Loucy (cell line): ENCODE measurements at regions not wholly inside any gene's neighbourhood (a gene's known extent, or its start where the extent isn't known, plus 50 kb on each side); places are given as distances from the start of the nearest gene placed in this dataset.
"Not testable (repeated sequence)": the region's sequence is repeated elsewhere in the genome, so short reads cannot be mapped to it uniquely, and the experiment has no call there.

ENCODE experiments used
- H2AFZ ChIP-seq: fragments of 200-600 bp; sonication (generic); 2 replicates; pipeline ENCODE4 v1.6.0; 2016; ENCODE audit warnings: antibody characterized with exemption, mild to moderate bottlenecking, low read length, moderate library complexity
- H3F3A ChIP-seq: fragments of 200-600 bp; 2 replicates; pipeline ENCODE4 v1.6.0; 2016; ENCODE audit warnings: antibody characterized with exemption, low read depth, mild to moderate bottlenecking
- H3K27me3 ChIP-seq: fragments of 200-600 bp; sonication (generic); 2 replicates; pipeline ENCODE4 v1.6.1; 2014; ENCODE audit warnings: low read length, mild to moderate bottlenecking; ENCODE audit not compliant: insufficient read depth, poor library complexity, severe bottlenecking
- H3K36me3 ChIP-seq: fragments of 200-600 bp; sonication (generic); 2 replicates; pipeline ENCODE4 v1.6.1; 2016; ENCODE audit warnings: low read length; ENCODE audit not compliant: insufficient read depth
- H3K4me1 ChIP-seq: fragments of 200-600 bp; sonication (generic); 2 replicates; pipeline ENCODE4 v1.5.1; 2014; ENCODE audit warnings: low read length, mild to moderate bottlenecking; ENCODE audit not compliant: insufficient read depth, poor library complexity, severe bottlenecking
- H3K4me2 ChIP-seq: fragments of 200-600 bp; sonication (generic); 2 replicates; pipeline ENCODE4 v1.6.0; 2014; ENCODE audit warnings: antibody characterized with exemption, low read length, low read depth, mild to moderate bottlenecking; ENCODE audit not compliant: poor library complexity, severe bottlenecking
- H3K4me3 ChIP-seq: fragments of 200-600 bp; sonication (generic); 2 replicates; pipeline ENCODE4 v1.5.1; 2014; ENCODE audit warnings: low read length, mild to moderate bottlenecking, mixed read lengths; ENCODE audit not compliant: poor library complexity, severe bottlenecking
- H3K79me2 ChIP-seq: fragments of 200-600 bp; sonication (generic); 2 replicates; pipeline ENCODE4 v1.6.1; 2014; ENCODE audit warnings: low read length; ENCODE audit not compliant: insufficient read depth
- H3K9ac ChIP-seq: fragments of 200-600 bp; sonication (generic); 2 replicates; pipeline ENCODE4 v1.6.0; 2014; ENCODE audit warnings: mild to moderate bottlenecking, low read depth, low read length, moderate library complexity; ENCODE audit not compliant: poor library complexity, severe bottlenecking
- H3K9me2 ChIP-seq: fragments of 200-600 bp; sonication (generic); replicated peaks from 2 replicates; pipeline ENCODE4 v1.6.1; 2016; ENCODE audit warnings: low read depth, low read length, mixed read lengths
- H3K9me3 ChIP-seq: fragments of 200-600 bp; sonication (generic); 2 replicates; pipeline ENCODE4 v1.6.1; 2014; ENCODE audit warnings: mild to moderate bottlenecking, antibody characterized with exemption, low read length, low read depth; ENCODE audit not compliant: insufficient read depth
- H4K20me1 ChIP-seq: fragments of 200-600 bp; sonication (generic); 2 replicates; pipeline ENCODE4 v1.6.0; 2014; ENCODE audit warnings: antibody characterized with exemption, low read length, mild to moderate bottlenecking; ENCODE audit not compliant: insufficient read depth, poor library complexity, severe bottlenecking
- CTCF ChIP-seq: fragments of 200-600 bp; sonication (generic); conservative IDR thresholded peaks from 2 replicates; pipeline ENCODE4 v1.5.1; 2014; ENCODE audit warnings: mild to moderate bottlenecking, antibody characterized with exemption, low read length
- EZH2phosphoT487 ChIP-seq: fragments of 200-600 bp; IDR thresholded peaks from 2 replicates; pipeline ENCODE4 v1.6.1; 2018; ENCODE audit warnings: antibody characterized with exemption, mild to moderate bottlenecking, moderate library complexity, borderline replicate concordance

GRCh38 chr21:34228792-34229191 is 135.0 kb upstream of the KCNE2 start:
- no peaks in the 10 kb centered on the region for H3K9me2 ChIP-seq
- no peaks in the 10 kb centered on the region for H3K4me1 ChIP-seq
- no peaks in the 10 kb centered on the region for H3K9me3 ChIP-seq
- H3F3A ChIP-seq: no peaks in the 10 kb centered on the region
- no peak overlapping the region for H3K4me3 ChIP-seq
- H3K4me2 ChIP-seq: no peak overlapping the region
- no peak overlapping the region for H2AFZ ChIP-seq
- H3K27me3 ChIP-seq: no peaks in the 10 kb centered on the region
- no peaks in the 10 kb centered on the region for H3K79me2 ChIP-seq
- no peaks in the 10 kb centered on the region for H3K36me3 ChIP-seq
- TF ChIP-seq EZH2phosphoT487 (no peak), CTCF (no peak)
- no peak overlapping the region for H3K9ac ChIP-seq
- H4K20me1 ChIP-seq: no peaks in the 10 kb centered on the region

DNA sequence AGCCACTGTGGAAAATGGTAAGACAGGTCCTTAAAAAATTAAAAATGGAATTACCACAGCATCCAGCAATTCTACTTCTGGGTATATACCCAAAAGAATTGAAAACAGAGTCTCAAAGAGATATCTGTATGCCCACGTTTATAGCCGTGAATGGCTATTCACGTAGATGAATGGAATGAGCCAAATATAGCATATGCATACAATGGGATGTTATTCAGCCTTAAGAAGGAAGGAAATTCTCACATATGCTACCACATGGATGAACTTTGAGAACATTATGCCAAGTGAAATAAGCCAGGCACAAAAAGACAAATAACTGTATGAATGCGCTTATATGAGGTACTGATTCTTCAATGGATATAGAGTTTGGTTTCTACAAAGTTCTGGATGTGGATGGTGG is 134.5 kb upstream of the KCNE2 start:
- no peaks in the 10 kb centered on the region for H4K20me1 ChIP-seq
- H3K4me3 ChIP-seq: no peak overlapping the region
- no peaks in the 10 kb centered on the region for H3K36me3 ChIP-seq
- H2AFZ ChIP-seq: no peak overlapping the region
- H3K9ac ChIP-seq: no peak overlapping the region
- no peaks in the 10 kb centered on the region for H3K9me3 ChIP-seq
- H3K4me1 ChIP-seq: no peaks in the 10 kb centered on the region
- TF ChIP-seq CTCF (no peak), EZH2phosphoT487 (no peak)
- H3K79me2 ChIP-seq: no peaks in the 10 kb centered on the region
- H3F3A ChIP-seq: no peaks in the 10 kb centered on the region
- no peaks in the 10 kb centered on the region for H3K9me2 ChIP-seq
- H3K27me3 ChIP-seq: no peaks in the 10 kb centered on the region
- no peak overlapping the region for H3K4me2 ChIP-seq

DNA sequence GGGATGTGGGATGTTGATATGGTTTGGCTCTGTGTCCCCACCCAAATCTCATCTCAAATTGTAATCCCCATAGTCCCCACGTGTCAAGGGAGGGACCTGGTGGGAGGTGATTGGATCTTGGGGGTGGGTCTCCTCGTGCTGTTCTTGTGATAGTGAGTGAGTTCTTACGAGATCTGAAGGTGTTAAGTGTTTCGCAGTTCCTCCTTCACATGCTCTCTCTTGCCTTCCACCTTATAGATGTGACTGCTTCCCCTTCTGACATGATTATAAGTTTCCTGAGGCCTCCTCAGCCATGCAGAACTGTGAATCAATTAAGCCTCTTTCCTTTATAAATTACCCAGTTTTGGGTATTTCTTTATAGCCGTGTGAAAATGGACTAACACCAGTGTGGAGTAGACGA is 130.1 kb upstream of the KCNE2 start:
- H3K9ac ChIP-seq: not testable (repeated sequence)

GRCh38 chr21:34235514-34235913 is 128.3 kb upstream of the KCNE2 start:
- no peak overlapping the region for H3K4me3 ChIP-seq
- H3K4me2 ChIP-seq: no peak overlapping the region
- TF ChIP-seq CTCF: no peak
- TF ChIP-seq EZH2phosphoT487: no peak
- no peaks in the 10 kb centered on the region for H3F3A ChIP-seq
- H3K9me2 ChIP-seq: no peaks in the 10 kb centered on the region
- no peaks in the 10 kb centered on the region for H3K4me1 ChIP-seq
- H3K79me2 ChIP-seq: no peaks in the 10 kb centered on the region
- H3K9me3 ChIP-seq: no peaks in the 10 kb centered on the region
- H3K27me3 ChIP-seq: no peaks in the 10 kb centered on the region
- no peaks in the 10 kb centered on the region for H4K20me1 ChIP-seq
- no peaks in the 10 kb centered on the region for H3K36me3 ChIP-seq
- no peak overlapping the region for H2AFZ ChIP-seq
- H3K9ac ChIP-seq: no peak overlapping the region

More for the DNA sequence above, 130.1 kb upstream of the KCNE2 start:
- H3K79me2 ChIP-seq, H3K9me2 ChIP-seq, H3K27me3 ChIP-seq, H3F3A ChIP-seq, H2AFZ ChIP-seq, H3K9me3 ChIP-seq, H3K4me3 ChIP-seq, H3K4me2 ChIP-seq, H4K20me1 ChIP-seq, H3K4me1 ChIP-seq, H3K36me3 ChIP-seq: not testable (repeated sequence)
